ENCODE measurements at regions not wholly inside any gene's neighbourhood (a gene's known extent, or its start where the extent isn't known, plus 50 kb on each side); places are given as distances from the start of the nearest gene placed in this dataset.

- Histone ChIP-seq H3K4me2 (ENCODE audit: insufficient read depth, low read length) (no peak overlapping the region), H3K36me3 (ENCODE audit: control insufficient read depth, insufficient read depth, low read length) (no peaks in the 10 kb centered on the region), H3K9ac (ENCODE audit: insufficient read depth in 1 of 2, low read depth in 2 of 2, low read length in 2 of 2) (no peak overlapping the region), H2AFZ (ENCODE audit: low read depth, low read length) (no peak overlapping the region), H4K20me1 (replicated peaks; ENCODE audit: control insufficient read depth, insufficient read depth, low read length) (no peaks in the 10 kb centered on the region), H3K9me1 (ENCODE audit: control insufficient read depth, insufficient read depth, low read length) (no peaks in the 10 kb centered on the region), H3K4me3 (no peak overlapping the region), H3K27me3 (ENCODE audit: control insufficient read depth in 2 of 2, insufficient read depth in 2 of 2, low read length in 2 of 2) (no peaks in the 10 kb centered on the region), H3K79me2 (ENCODE audit: control insufficient read depth, insufficient read depth, low read length) (no peaks in the 10 kb centered on the region), H3K4me1 (replicated peaks in 1 of 2; ENCODE audit: control insufficient read depth in 2 of 2, insufficient read depth in 2 of 2, low read length in 2 of 2) (no peaks in the 10 kb centered on the region), H3K27ac (ENCODE audit: extremely low read depth, low read depth, low read length) (no peak overlapping the region), H3K9me3 (replicated peaks; ENCODE audit: control insufficient read depth, insufficient read depth, low read depth, low read length) (no peaks in the 10 kb centered on the region; the same call in 1 of the 2 replicates)
- ATAC-seq, result no peak
- intact Hi-C loops (cut with micrococcal nuclease), result no loop called here
- in situ Hi-C loops (cut with MboI), result no loop called here
- no peak for DNase-seq (ENCODE audit: extremely low read depth in 1 of 4, low spot score in 3 of 4)
- WGBS (ENCODE audit: insufficient coverage, low coverage, missing lambda C conversion rate), result 0% methylated on average over 1 of the region's 1 CpG
- TF ChIP-seq KAT2B (IDR thresholded peaks at IDR 0.05; ENCODE audit: low read depth, low read length) (no peak), ZNF511 (CRISPR knock-in tag; IDR thresholded peaks at IDR 0.05) (no peak), CREM (IDR thresholded peaks at IDR 0.05; ENCODE audit: low read depth) (no peak), ERF (CRISPR knock-in tag; IDR thresholded peaks at IDR 0.05) (no peak), TFAM (CRISPR knock-in tag; conservative IDR thresholded peaks at IDR 0.05) (no peak), ZBTB17 (CRISPR knock-in tag; IDR thresholded peaks at IDR 0.05) (no peak), HDAC3 (IDR thresholded peaks at IDR 0.05; ENCODE audit: borderline replicate concordance, partially characterized antibody) (no peak), MXD1 (CRISPR knock-in tag; IDR thresholded peaks at IDR 0.05; ENCODE audit: borderline replicate concordance, poor library complexity, severe bottlenecking) (no peak), STAT6 (CRISPR knock-in tag; IDR thresholded peaks at IDR 0.05) (no peak), RAD51 (IDR thresholded peaks at IDR 0.05; ENCODE audit: borderline replicate concordance, low read depth) (no peak), GTF2E2 (tag; IDR thresholded peaks at IDR 0.05) (no peak), CC2D1A (IDR thresholded peaks at IDR 0.05) (no peak), BRF2 (IDR thresholded peaks at IDR 0.05; ENCODE audit: borderline replicate concordance, insufficient read depth, insufficient read length) (no peak), NKRF (IDR thresholded peaks at IDR 0.05; ENCODE audit: borderline replicate concordance) (no peak), MAFK (IDR thresholded peaks at IDR 0.05; ENCODE audit: low read length) (no peak), CSDE1 (IDR thresholded peaks at IDR 0.05) (no peak), MCM7 (IDR thresholded peaks at IDR 0.05) (no peak)
- no TSS peak for BruUV-seq (replicated peaks)
- ChIA-PET POLR2A (no interaction called here), CTCF (ENCODE audit: low intra/inter-chr PET ratio) (no interaction called here)
- FAIRE-seq, result no peak
These were observed 507.4 kb upstream of the TMPO start for GRCh38 chr12:98007963-98008362.

All from K562 (cell line).